Liver (tissue), 3 donors: ENCODE measurements at regions not wholly inside any gene's neighbourhood (a gene's known extent, or its start where the extent isn't known, plus 50 kb on each side); places are given as distances from the start of the nearest gene placed in this dataset.

Experiments
- CTCF ChIP-seq: fragments of 150-350 bp; IDR thresholded peaks from 2 replicates; pipeline ENCODE4 v1.5.1; 2017; ENCODE audit warnings: improper control_type of control experiment, low read depth, low read length; ENCODE audit not compliant: missing input control
- EGR1 ChIP-seq, 2 donors: IDR thresholded peaks; 2 replicates each; pipeline ENCODE4 v1.6.1; 2016 to 2018; ENCODE audit warnings: antibody characterized with exemption in 2 of 2, low read depth in 2 of 2
- FOXA1 ChIP-seq: IDR thresholded peaks from 2 replicates; pipeline ENCODE4 v1.6.1; 2016; ENCODE audit warnings: antibody characterized with exemption
- GABPA ChIP-seq, 2 donors: IDR thresholded peaks in 1 of 2; conservative IDR thresholded peaks in 1 of 2; 2 replicates each; pipeline ENCODE4 v1.6.1; 2016; ENCODE audit warnings: antibody characterized with exemption in 2 of 2, mild to moderate bottlenecking in 1 of 2, moderate library complexity in 1 of 2
- HNF4A ChIP-seq, 2 donors: conservative IDR thresholded peaks; 2 replicates each; pipeline ENCODE4 v1.6.1; 2016; ENCODE audit warnings: antibody characterized with exemption in 2 of 2, mild to moderate bottlenecking in 2 of 2
- JUND ChIP-seq, 2 donors: IDR thresholded peaks; 2 replicates each; pipeline ENCODE4 v1.6.1; 2016; ENCODE audit warnings: antibody characterized with exemption in 2 of 2
- MAX ChIP-seq: IDR thresholded peaks from 2 replicates; pipeline ENCODE4 v1.6.1; 2016; ENCODE audit warnings: antibody characterized with exemption
- RAD21 ChIP-seq, 2 donors: IDR thresholded peaks; 2 replicates each; pipeline ENCODE4 v1.6.1; 2016; ENCODE audit warnings: antibody characterized with exemption in 2 of 2, mild to moderate bottlenecking in 2 of 2
- REST ChIP-seq: IDR thresholded peaks from 2 replicates; pipeline ENCODE4 v1.6.1; 2016; ENCODE audit warnings: antibody characterized with exemption, mild to moderate bottlenecking
- RXRA ChIP-seq, 2 donors: IDR thresholded peaks; 2 replicates each; pipeline ENCODE4 v1.6.1; 2017 to 2018; ENCODE audit warnings: antibody characterized with exemption in 2 of 2, mild to moderate bottlenecking in 1 of 2
- TAF1 ChIP-seq: conservative IDR thresholded peaks from 2 replicates; pipeline ENCODE4 v1.6.1; 2016; ENCODE audit warnings: antibody characterized with exemption, mild to moderate bottlenecking
- YY1 ChIP-seq: IDR thresholded peaks from 2 replicates; pipeline ENCODE4 v1.6.1; 2016; ENCODE audit warnings: antibody characterized with exemption, mild to moderate bottlenecking
- ZBTB33 ChIP-seq: IDR thresholded peaks from 2 replicates; pipeline ENCODE4 v1.6.1; 2016; ENCODE audit warnings: antibody characterized with exemption
- TF ChIP-seq, protein P1 (sequence below): IDR thresholded peaks from 2 replicates; pipeline ENCODE4 v1.6.1; 2016; ENCODE audit warnings: antibody characterized with exemption
- donor health status: healthy.
- donor health status: healthy.

- TF ChIP-seq CTCF = no peak
- no peak for TF ChIP-seq JUND (IDR thresholded peaks at IDR 0.05)
- TF ChIP-seq REST = no peak
- no peak for TF ChIP-seq MAX
- TF ChIP-seq HNF4A (conservative IDR thresholded peaks at IDR 0.05) = no peak
- TF ChIP-seq YY1 = no peak
- no peak for TF ChIP-seq TAF1
- no peak for TF ChIP-seq ZBTB33
- TF ChIP-seq, protein P1, sequence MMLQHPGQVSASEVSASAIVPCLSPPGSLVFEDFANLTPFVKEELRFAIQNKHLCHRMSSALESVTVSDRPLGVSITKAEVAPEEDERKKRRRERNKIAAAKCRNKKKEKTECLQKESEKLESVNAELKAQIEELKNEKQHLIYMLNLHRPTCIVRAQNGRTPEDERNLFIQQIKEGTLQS = no peak
- no peak for TF ChIP-seq FOXA1
- TF ChIP-seq RXRA (IDR thresholded peaks at IDR 0.05) = no peak
- no peak for TF ChIP-seq RAD21 (IDR thresholded peaks at IDR 0.05)
- no peak for TF ChIP-seq GABPA (IDR thresholded peaks at IDR 0.05 in 1 of 2, conservative IDR thresholded peaks at IDR 0.05 in 1 of 2)
- TF ChIP-seq EGR1 (IDR thresholded peaks at IDR 0.05; ENCODE audit: low read depth in 2 of 2) = no peak
Measured at GRCh38 chr13:104616990-104617389, 1550.8 kb upstream of the SLC10A2 start.
